Lung (tissue), 11 donors: ENCODE measurements at regions not wholly inside any gene's neighbourhood (a gene's known extent, or its start where the extent isn't known, plus 50 kb on each side); places are given as distances from the start of the nearest gene placed in this dataset.
A peak's percentile ranks its signal among the peaks of the same experiment; 100 is the strongest.

Source experiments
- ATAC-seq: fragments of 200-7000 bp; cut with Tn5 transposase; one replicate; pipeline ENCODE4 v1.9.1; 2020; ENCODE audit warnings: moderate number of reproducible peaks; ENCODE audit not compliant: insufficient read depth, low FRiP score
- DNase-seq, 3 donors: peaks; one replicate each; pipeline ENCODE4 v3.0.0-alpha.2; 2013 to 2017
- H3K27ac ChIP-seq, 2 donors: one replicate each; pipeline ENCODE4 v1.5.1; 2013; ENCODE audit warnings: mild to moderate bottlenecking in 2 of 2, moderate library complexity in 2 of 2, control low read depth in 1 of 2, inconsistent platforms in 1 of 2, low read depth in 1 of 2, low read length in 1 of 2
- H3K27me3 ChIP-seq, 3 donors: one replicate each; pipeline ENCODE4 v1.5.1; 2013; ENCODE audit warnings: low read length in 2 of 3; ENCODE audit not compliant: control insufficient read depth in 3 of 3, insufficient read depth in 3 of 3
- H3K36me3 ChIP-seq, 4 donors: one replicate each; pipeline ENCODE4 v1.5.1; 2013; ENCODE audit warnings: low read length in 4 of 4, mild to moderate bottlenecking in 1 of 4, moderate library complexity in 1 of 4; ENCODE audit not compliant: control insufficient read depth in 4 of 4, insufficient read depth in 4 of 4
- H3K4me1 ChIP-seq, 5 donors: one replicate each; pipeline ENCODE4 v1.5.1; 2013; ENCODE audit warnings: low read length in 5 of 5, mild to moderate bottlenecking in 2 of 5, moderate library complexity in 1 of 5; ENCODE audit not compliant: control insufficient read depth in 5 of 5, insufficient read depth in 5 of 5
- H3K4me3 ChIP-seq: one replicate; pipeline ENCODE4 v1.5.1; 2013; ENCODE audit warnings: mild to moderate bottlenecking, control low read depth, moderate library complexity
- H3K9ac ChIP-seq, 2 donors: one replicate each; pipeline ENCODE4 v1.5.1; 2013; ENCODE audit warnings: low read length in 2 of 2, control low read depth in 1 of 2; ENCODE audit not compliant: insufficient read depth in 1 of 2
- H3K9me3 ChIP-seq, 4 donors: one replicate each; pipeline ENCODE4 v1.5.1; 2013; ENCODE audit warnings: low read length in 3 of 4, mild to moderate bottlenecking in 1 of 4, moderate library complexity in 1 of 4; ENCODE audit not compliant: control insufficient read depth in 4 of 4, insufficient read depth in 3 of 4
- WGBS, 2 donors: extraction: QIAGEN DNeasy Blood & Tissue Kit; methylation state at CpG; one replicate each; pipeline ENCODE4 v1.1.7; 2013; 5-methylcytosine and 5-hydroxymethylcytosine counted together
- TF ChIP-seq, protein P1 (sequence below): IDR thresholded peaks from 2 replicates; pipeline ENCODE4 v1.5.1; 2012; ENCODE audit warnings: mild to moderate bottlenecking; ENCODE audit errors: control extremely low read depth, extremely low read depth
- donor health status: control.
- donor health status: control.
- donor health status: Bipolar disorder and iron deficiency.
- donor health status: healthy.
- donor health status: DM: yes; HTN: yes; CAD: no.

DNA sequence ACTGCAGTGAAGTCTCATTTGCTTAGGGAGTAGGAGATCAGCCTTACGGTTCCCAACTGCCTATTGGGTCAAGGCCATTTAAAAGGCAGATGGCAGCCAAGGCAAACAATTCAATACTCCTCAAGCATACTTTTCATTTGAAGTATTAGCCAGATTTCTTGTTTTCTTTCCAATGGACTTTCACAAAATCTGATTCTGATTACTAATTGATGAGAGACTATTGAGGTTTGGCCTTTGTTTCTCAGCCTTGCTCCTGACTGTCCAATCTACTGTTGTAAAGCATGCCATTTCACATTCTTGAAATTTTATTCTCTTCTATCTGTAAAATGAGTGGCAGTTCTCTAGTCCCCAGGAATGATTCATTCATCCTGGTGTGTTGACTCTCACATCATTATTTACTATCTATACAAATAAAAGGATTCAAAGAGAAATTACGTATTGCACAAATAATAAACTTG, 166.2 kb upstream of the TGFBR2 start:
- DNase-seq (no peak), ATAC-seq (no peak)
- peak overlapping the region in 1 of 2 donors; percentile 61 for H3K27ac ChIP-seq
- no peak overlapping the region for H3K4me3 ChIP-seq
- 65 to 80% methylated on average over 2 of the region's 2 CpGs for WGBS, 2 donors
- no peaks in the 10 kb centered on the region for H3K27me3 ChIP-seq
- TF ChIP-seq, protein P1, sequence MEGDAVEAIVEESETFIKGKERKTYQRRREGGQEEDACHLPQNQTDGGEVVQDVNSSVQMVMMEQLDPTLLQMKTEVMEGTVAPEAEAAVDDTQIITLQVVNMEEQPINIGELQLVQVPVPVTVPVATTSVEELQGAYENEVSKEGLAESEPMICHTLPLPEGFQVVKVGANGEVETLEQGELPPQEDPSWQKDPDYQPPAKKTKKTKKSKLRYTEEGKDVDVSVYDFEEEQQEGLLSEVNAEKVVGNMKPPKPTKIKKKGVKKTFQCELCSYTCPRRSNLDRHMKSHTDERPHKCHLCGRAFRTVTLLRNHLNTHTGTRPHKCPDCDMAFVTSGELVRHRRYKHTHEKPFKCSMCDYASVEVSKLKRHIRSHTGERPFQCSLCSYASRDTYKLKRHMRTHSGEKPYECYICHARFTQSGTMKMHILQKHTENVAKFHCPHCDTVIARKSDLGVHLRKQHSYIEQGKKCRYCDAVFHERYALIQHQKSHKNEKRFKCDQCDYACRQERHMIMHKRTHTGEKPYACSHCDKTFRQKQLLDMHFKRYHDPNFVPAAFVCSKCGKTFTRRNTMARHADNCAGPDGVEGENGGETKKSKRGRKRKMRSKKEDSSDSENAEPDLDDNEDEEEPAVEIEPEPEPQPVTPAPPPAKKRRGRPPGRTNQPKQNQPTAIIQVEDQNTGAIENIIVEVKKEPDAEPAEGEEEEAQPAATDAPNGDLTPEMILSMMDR: no peak
- no peaks in the 10 kb centered on the region for H3K36me3 ChIP-seq
- H3K9ac ChIP-seq: no peak overlapping the region
- peaks cover 0 to 22% (median 3%) of the 10 kb centered on the region in 5 donors for H3K4me1 ChIP-seq
- no peaks in the 10 kb centered on the region for H3K9me3 ChIP-seq

DNA sequence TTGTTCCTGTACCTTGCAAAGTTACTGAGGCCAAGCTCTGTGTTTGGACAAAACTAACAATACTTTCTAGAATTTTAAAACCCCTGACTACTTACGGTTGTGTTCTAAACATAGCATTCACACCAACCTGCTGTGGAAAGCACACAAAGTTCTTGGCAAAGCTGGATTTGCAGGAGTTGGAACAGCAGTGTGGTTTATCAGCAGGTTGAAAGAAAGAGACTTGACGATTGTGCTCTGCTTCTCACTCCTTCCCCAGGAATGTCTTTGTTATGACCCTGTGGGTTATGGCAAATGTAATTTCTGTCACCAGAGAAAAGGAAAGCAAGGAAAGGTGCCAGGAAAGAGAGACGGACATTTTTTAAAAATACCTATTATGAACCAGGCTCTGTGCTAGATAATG, 165.5 kb upstream of the TGFBR2 start:
- Histone ChIP-seq H3K4me3 (no peak overlapping the region), H3K27me3 (no peaks in the 10 kb centered on the region), H3K36me3 (no peaks in the 10 kb centered on the region), H3K4me1 (peaks cover 0 to 19% (median 3%) of the 10 kb centered on the region in 5 donors), H3K9me3 (no peaks in the 10 kb centered on the region), H3K27ac (peak overlapping the region in 1 of 2 donors; percentile 96), H3K9ac (no peak overlapping the region)
- no peak for ATAC-seq
- peak in 1 of 3 donors; percentile 28 for DNase-seq
- 58 to 78% methylated on average over 3 of the region's 3 CpGs for WGBS, 2 donors
- TF ChIP-seq, protein P1: no peak

DNA sequence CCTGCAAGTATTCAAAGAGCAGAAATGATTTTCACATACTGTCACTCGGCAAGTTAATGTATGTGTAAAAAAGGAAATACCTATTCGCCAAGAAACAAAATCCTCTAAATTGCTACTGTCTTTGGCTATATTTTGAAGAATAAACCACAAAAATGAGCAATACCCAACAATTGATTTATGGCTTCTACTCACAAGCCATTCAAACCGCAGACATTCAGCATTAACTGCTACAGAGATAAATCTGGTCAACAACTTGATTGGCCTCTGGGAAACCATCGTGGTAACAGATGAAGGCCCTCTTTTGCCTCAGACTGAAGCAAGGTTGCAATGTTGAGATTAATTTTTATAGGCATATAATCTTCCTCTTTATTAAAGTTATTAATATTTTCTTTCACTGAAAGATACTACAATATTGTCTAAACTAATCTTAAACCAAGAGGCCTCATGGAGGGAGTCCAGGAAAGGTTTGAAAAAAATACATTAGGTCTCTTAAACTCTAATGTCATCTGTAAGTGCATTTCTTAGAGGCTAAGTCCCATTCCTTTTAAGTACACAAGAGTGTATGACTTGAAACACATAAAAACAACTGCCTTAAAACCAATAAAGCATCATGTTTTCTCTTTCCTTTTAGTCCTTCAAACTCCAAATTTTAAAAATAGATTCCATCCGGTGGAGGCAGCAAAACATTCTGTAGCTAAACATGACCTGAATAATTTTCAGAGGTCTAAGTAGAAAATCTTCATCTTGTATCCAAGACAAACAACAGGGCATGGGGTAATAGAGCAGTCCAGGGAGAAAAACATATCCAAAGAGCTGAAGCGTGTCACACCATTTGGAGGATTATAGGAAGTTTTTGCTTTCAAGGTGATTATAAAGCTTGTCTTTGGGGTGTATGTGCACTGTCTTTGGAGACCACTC, 162.4 kb upstream of the TGFBR2 start:
- Histone ChIP-seq H3K4me3 (no peak overlapping the region), H3K4me1 (peaks cover 0 to 15% (median 0%) of the 10 kb centered on the region in 5 donors), H3K27ac (peak overlapping the region in 1 of 2 donors; percentile 21), H3K9ac (no peak overlapping the region), H3K9me3 (no peaks in the 10 kb centered on the region), H3K36me3 (no peaks in the 10 kb centered on the region), H3K27me3 (no peaks in the 10 kb centered on the region)
- TF ChIP-seq, protein P1: no peak
- ATAC-seq: no peak
- no peak for DNase-seq
- WGBS, 2 donors: 73% methylated on average over 6 of the region's 6 CpGs
